H1 (cell line): ENCODE measurements at regions not wholly inside any gene's neighbourhood (a gene's known extent, or its start where the extent isn't known, plus 50 kb on each side); places are given as distances from the start of the nearest gene placed in this dataset.

Experiments
- ASH2L ChIP-seq: fragments of 200-600, 300-600 bp; sonication (generic); IDR thresholded peaks from one replicate; pipeline ENCODE4 v1.7.1; 2017; ENCODE audit warnings: low read length
- BCL11A ChIP-seq, 2 experiments: IDR thresholded peaks; one replicate each; pipeline ENCODE4 v1.6.1; 2011; ENCODE audit warnings: low read depth in 2 of 2, low read length in 2 of 2, mild to moderate bottlenecking in 2 of 2
- KDM1A ChIP-seq: fragments of 200-600, 300-600 bp; sonication (generic); IDR thresholded peaks from 2 replicates; pipeline ENCODE4 v1.7.1; 2016; ENCODE audit warnings: mild to moderate bottlenecking, low read length, borderline replicate concordance
- POLR2AphosphoS5 ChIP-seq: IDR thresholded peaks from 2 replicates; pipeline ENCODE4 v1.6.1; 2011; ENCODE audit warnings: low read depth, low read length
- SIN3A ChIP-seq, 2 experiments: IDR thresholded peaks in 1 of 2; conservative IDR thresholded peaks in 1 of 2; 2 replicates each; pipeline ENCODE4 v1.6.1; 2011 to 2012; ENCODE audit warnings: low read length in 2 of 2, improper control_type of control experiment in 1 of 2, low read depth in 1 of 2, mild to moderate bottlenecking in 1 of 2
- SIRT6 ChIP-seq: IDR thresholded peaks from one replicate; pipeline ENCODE4 v1.7.1; 2012; ENCODE audit warnings: low read length, inconsistent platforms
- SIX5 ChIP-seq: IDR thresholded peaks from 2 replicates; pipeline ENCODE4 v1.6.1; 2011; ENCODE audit warnings: mild to moderate bottlenecking, low read depth, low read length
- SP1 ChIP-seq: IDR thresholded peaks from 2 replicates; pipeline ENCODE4 v1.6.1; 2011; ENCODE audit warnings: low read depth, low read length
- SRF ChIP-seq: IDR thresholded peaks from 2 replicates; pipeline ENCODE4 v1.6.1; 2011; ENCODE audit warnings: mild to moderate bottlenecking, low read depth, low read length, moderate library complexity
- SUZ12 ChIP-seq: fragments of 200-600 bp; sonication (generic); IDR thresholded peaks from 2 replicates; pipeline ENCODE4 v1.6.1; 2012; ENCODE audit warnings: mild to moderate bottlenecking, inconsistent platforms, low read length, moderate library complexity, mixed read lengths
- TEAD4 ChIP-seq: IDR thresholded peaks from 2 replicates; pipeline ENCODE4 v1.6.1; 2012; ENCODE audit warnings: low read depth, low read length, inconsistent platforms, mixed read lengths
- ZNF274 ChIP-seq: IDR thresholded peaks from 2 replicates; pipeline ENCODE4 v1.7.0; 2012; ENCODE audit warnings: low read length, borderline replicate concordance; ENCODE audit errors: extremely low read depth
- TF ChIP-seq, protein P1 (sequence below): fragments of 300-600 bp; sonication (generic); IDR thresholded peaks from 2 replicates; pipeline ENCODE4 v1.7.1; 2012; ENCODE audit warnings: low read length, moderate library complexity, mild to moderate bottlenecking, inconsistent platforms; ENCODE audit not compliant: insufficient replicate concordance

DNA sequence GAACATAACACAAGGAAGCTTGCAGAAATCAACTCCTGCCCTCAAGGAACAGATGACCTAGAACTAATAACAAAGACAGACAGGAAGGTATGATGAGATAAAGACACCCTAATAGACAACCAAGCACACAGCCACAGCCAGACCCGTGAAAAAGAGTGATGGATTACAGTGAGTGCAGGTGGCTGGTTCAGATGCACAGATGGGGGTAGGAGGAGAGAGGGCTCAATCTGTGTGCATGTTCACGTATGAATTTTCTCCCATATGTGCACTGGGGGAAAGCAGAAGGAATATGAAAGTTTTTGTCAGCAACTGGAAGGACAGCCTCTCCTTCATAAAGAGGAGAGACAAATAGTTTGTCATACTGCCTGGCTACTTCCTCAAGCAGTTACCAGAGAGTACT, 367.1 kb downstream of the PBX1 start (continued):
- TF ChIP-seq, protein P1, sequence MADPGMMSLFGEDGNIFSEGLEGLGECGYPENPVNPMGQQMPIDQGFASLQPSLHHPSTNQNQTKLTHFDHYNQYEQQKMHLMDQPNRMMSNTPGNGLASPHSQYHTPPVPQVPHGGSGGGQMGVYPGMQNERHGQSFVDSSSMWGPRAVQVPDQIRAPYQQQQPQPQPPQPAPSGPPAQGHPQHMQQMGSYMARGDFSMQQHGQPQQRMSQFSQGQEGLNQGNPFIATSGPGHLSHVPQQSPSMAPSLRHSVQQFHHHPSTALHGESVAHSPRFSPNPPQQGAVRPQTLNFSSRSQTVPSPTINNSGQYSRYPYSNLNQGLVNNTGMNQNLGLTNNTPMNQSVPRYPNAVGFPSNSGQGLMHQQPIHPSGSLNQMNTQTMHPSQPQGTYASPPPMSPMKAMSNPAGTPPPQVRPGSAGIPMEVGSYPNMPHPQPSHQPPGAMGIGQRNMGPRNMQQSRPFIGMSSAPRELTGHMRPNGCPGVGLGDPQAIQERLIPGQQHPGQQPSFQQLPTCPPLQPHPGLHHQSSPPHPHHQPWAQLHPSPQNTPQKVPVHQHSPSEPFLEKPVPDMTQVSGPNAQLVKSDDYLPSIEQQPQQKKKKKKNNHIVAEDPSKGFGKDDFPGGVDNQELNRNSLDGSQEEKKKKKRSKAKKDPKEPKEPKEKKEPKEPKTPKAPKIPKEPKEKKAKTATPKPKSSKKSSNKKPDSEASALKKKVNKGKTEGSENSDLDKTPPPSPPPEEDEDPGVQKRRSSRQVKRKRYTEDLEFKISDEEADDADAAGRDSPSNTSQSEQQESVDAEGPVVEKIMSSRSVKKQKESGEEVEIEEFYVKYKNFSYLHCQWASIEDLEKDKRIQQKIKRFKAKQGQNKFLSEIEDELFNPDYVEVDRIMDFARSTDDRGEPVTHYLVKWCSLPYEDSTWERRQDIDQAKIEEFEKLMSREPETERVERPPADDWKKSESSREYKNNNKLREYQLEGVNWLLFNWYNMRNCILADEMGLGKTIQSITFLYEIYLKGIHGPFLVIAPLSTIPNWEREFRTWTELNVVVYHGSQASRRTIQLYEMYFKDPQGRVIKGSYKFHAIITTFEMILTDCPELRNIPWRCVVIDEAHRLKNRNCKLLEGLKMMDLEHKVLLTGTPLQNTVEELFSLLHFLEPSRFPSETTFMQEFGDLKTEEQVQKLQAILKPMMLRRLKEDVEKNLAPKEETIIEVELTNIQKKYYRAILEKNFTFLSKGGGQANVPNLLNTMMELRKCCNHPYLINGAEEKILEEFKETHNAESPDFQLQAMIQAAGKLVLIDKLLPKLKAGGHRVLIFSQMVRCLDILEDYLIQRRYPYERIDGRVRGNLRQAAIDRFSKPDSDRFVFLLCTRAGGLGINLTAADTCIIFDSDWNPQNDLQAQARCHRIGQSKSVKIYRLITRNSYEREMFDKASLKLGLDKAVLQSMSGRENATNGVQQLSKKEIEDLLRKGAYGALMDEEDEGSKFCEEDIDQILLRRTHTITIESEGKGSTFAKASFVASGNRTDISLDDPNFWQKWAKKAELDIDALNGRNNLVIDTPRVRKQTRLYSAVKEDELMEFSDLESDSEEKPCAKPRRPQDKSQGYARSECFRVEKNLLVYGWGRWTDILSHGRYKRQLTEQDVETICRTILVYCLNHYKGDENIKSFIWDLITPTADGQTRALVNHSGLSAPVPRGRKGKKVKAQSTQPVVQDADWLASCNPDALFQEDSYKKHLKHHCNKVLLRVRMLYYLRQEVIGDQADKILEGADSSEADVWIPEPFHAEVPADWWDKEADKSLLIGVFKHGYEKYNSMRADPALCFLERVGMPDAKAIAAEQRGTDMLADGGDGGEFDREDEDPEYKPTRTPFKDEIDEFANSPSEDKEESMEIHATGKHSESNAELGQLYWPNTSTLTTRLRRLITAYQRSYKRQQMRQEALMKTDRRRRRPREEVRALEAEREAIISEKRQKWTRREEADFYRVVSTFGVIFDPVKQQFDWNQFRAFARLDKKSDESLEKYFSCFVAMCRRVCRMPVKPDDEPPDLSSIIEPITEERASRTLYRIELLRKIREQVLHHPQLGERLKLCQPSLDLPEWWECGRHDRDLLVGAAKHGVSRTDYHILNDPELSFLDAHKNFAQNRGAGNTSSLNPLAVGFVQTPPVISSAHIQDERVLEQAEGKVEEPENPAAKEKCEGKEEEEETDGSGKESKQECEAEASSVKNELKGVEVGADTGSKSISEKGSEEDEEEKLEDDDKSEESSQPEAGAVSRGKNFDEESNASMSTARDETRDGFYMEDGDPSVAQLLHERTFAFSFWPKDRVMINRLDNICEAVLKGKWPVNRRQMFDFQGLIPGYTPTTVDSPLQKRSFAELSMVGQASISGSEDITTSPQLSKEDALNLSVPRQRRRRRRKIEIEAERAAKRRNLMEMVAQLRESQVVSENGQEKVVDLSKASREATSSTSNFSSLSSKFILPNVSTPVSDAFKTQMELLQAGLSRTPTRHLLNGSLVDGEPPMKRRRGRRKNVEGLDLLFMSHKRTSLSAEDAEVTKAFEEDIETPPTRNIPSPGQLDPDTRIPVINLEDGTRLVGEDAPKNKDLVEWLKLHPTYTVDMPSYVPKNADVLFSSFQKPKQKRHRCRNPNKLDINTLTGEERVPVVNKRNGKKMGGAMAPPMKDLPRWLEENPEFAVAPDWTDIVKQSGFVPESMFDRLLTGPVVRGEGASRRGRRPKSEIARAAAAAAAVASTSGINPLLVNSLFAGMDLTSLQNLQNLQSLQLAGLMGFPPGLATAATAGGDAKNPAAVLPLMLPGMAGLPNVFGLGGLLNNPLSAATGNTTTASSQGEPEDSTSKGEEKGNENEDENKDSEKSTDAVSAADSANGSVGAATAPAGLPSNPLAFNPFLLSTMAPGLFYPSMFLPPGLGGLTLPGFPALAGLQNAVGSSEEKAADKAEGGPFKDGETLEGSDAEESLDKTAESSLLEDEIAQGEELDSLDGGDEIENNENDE = no peak
- no peak for TF ChIP-seq SUZ12
- TF ChIP-seq SP1 = no peak
- no peak for TF ChIP-seq SIN3A (conservative IDR thresholded peaks at IDR 0.05 in 1 of 2, IDR thresholded peaks at IDR 0.05 in 1 of 2; ENCODE audit: low read depth in 1 of 2, low read length in 2 of 2)
- TF ChIP-seq TEAD4 = no peak
- no peak for TF ChIP-seq SIRT6
- TF ChIP-seq SRF = no peak
- TF ChIP-seq BCL11A (IDR thresholded peaks at IDR 0.05; ENCODE audit: low read depth in 2 of 2, low read length in 2 of 2) = no peak
- no peak for TF ChIP-seq POLR2AphosphoS5
- no peak for TF ChIP-seq SIX5
- no peak for TF ChIP-seq KDM1A
- no peak for TF ChIP-seq ASH2L
- TF ChIP-seq ZNF274 = no peak
